Right atrium auricular region (tissue), 2 donors: ENCODE measurements at regions not wholly inside any gene's neighbourhood (a gene's known extent, or its start where the extent isn't known, plus 50 kb on each side); places are given as distances from the start of the nearest gene placed in this dataset.

Experiments
- DNase-seq: peaks from one replicate; pipeline ENCODE4 v3.0.0-alpha.2; 2019; ENCODE audit warnings: low spot score
- H3K27ac ChIP-seq, 2 donors: fragments of 200-600 bp; sonication (generic); 1 replicate in 1 of 2; 2 replicates in 1 of 2; pipeline ENCODE4 v1.5.1; 2016 to 2019
- H3K27me3 ChIP-seq, 2 donors: fragments of 200-600 bp; sonication (generic); one replicate each; pipeline versions ENCODE4 v1.5.1 to v1.6.0; 2017 to 2019
- H3K36me3 ChIP-seq: fragments of 200-600 bp; sonication (generic); one replicate; pipeline ENCODE4 v1.5.1; 2016
- H3K4me1 ChIP-seq, 2 donors: fragments of 200-600 bp; sonication (generic); one replicate each; pipeline versions ENCODE4 v1.5.1 to v1.6.0; 2017 to 2019
- H3K4me3 ChIP-seq, 2 donors: fragments of 200-600 bp; sonication (generic); 1 replicate in 1 of 2; 2 replicates in 1 of 2; pipeline ENCODE4 v1.5.1; 2017 to 2019; ENCODE audit warnings: mild to moderate bottlenecking in 1 of 2, moderate library complexity in 1 of 2
- H3K9me3 ChIP-seq, 2 donors: fragments of 200-600 bp; sonication (generic); one replicate each; pipeline ENCODE4 v1.5.1; 2019
- CTCF ChIP-seq, 2 donors: fragments of 200-600 bp; sonication (generic); IDR thresholded peaks; one replicate each; pipeline ENCODE4 v1.5.1; 2019; ENCODE audit warnings: antibody characterized with exemption in 2 of 2

GRCh38 chr14:71711125-71711524 is 221.1 kb upstream of the RGS6 start:
- Histone ChIP-seq H3K27me3 (no peaks in the 10 kb centered on the region), H3K27ac (peak overlapping the region in 1 of 2 donors; percentile 16), H3K36me3 (no peaks in the 10 kb centered on the region), H3K4me1 (peaks cover 0 to 11% of the 10 kb centered on the region in 2 donors), H3K4me3 (no peak overlapping the region), H3K9me3 (no peaks in the 10 kb centered on the region)
- TF ChIP-seq CTCF (IDR thresholded peaks at IDR 0.05) = no peak
- no peak for DNase-seq

DNA sequence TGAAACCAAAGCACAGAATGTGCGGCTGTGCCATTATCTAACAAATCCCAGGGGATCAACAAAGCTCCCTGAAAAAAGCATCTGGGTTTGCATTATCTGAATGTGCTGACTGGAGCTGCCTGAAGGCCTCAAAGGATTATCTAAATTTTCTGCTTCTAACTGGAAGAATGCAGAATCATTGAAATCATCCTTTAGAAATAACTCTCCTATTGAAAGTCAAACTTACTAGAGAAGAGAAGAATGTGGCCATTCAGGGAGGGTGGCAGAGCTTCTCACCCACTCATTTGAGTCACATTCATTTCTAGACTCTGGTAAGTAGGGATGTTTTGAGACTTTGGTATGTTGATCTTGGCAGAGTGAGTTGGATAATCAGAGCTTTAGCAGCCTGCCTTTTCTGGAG is 220.6 kb upstream of the RGS6 start:
- no peak overlapping the region for H3K4me3 ChIP-seq
- no peak for DNase-seq
- no peaks in the 10 kb centered on the region for H3K9me3 ChIP-seq
- H3K36me3 ChIP-seq = no peaks in the 10 kb centered on the region
- peak overlapping the region in 1 of 2 donors; percentile 16 for H3K27ac ChIP-seq
- no peaks in the 10 kb centered on the region for H3K27me3 ChIP-seq
- TF ChIP-seq CTCF (IDR thresholded peaks at IDR 0.05) = no peak
- H3K4me1 ChIP-seq = peaks cover 0 to 11% of the 10 kb centered on the region in 2 donors

- no peak for DNase-seq
- Histone ChIP-seq H3K27me3 (no peaks in the 10 kb centered on the region), H3K27ac (no peak overlapping the region), H3K36me3 (no peaks in the 10 kb centered on the region), H3K4me1 (peaks cover 0 to 11% of the 10 kb centered on the region in 2 donors), H3K4me3 (no peak overlapping the region), H3K9me3 (no peaks in the 10 kb centered on the region)
- TF ChIP-seq CTCF (IDR thresholded peaks at IDR 0.05) = no peak
Measured at GRCh38 chr14:71712478-71712877, 219.8 kb upstream of the RGS6 start.

DNA sequence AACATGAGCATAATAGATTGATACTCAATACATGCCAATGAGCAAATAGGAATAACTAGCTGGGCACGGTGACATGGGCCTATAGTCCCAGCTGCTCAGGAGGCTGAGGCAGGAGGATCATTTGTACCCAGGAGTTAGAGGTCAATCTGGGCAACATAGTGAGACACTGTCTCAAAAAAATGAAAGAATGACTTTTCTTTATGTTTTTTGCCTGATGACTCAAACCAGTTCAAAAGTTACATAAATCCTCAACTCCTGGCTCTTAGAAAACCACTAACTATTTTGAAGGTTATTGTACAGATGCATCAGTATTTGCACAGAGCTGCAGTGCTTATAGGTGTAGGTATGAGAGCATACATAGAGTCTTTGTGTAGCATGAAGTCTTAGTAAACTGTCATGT is 219.2 kb upstream of the RGS6 start:
- H3K27ac ChIP-seq = no peak overlapping the region
- DNase-seq = no peak
- TF ChIP-seq CTCF (IDR thresholded peaks at IDR 0.05) = no peak
- no peaks in the 10 kb centered on the region for H3K27me3 ChIP-seq
- H3K36me3 ChIP-seq = no peaks in the 10 kb centered on the region
- H3K4me1 ChIP-seq = peaks cover 0 to 11% of the 10 kb centered on the region in 2 donors
- H3K9me3 ChIP-seq = no peaks in the 10 kb centered on the region
- no peak overlapping the region for H3K4me3 ChIP-seq

DNA sequence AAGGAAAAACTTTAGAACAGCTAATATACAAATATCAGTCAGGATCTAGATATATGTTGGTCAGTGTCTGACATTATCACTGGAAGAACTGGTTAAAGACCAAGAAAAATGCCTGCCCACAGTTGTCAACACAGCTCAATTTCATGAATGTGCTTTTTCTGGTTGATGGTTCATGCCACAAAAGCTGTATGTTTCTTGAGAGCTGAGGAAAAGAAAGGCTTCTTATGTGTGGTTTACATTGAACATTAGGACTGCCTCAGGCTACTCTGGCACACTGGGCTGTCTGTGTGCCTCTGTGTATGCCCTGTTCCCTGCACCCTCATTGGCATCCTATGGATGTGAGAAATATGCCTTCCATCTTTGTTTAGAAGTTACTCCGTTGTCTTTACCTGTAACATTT is 218.8 kb upstream of the RGS6 start:
- TF ChIP-seq CTCF (IDR thresholded peaks at IDR 0.05) = no peak
- no peak overlapping the region for H3K4me3 ChIP-seq
- no peaks in the 10 kb centered on the region for H3K36me3 ChIP-seq
- H3K9me3 ChIP-seq = no peaks in the 10 kb centered on the region
- H3K27me3 ChIP-seq = no peaks in the 10 kb centered on the region
- peaks cover 0 to 11% of the 10 kb centered on the region in 2 donors for H3K4me1 ChIP-seq
- no peak for DNase-seq
- H3K27ac ChIP-seq = no peak overlapping the region

DNA sequence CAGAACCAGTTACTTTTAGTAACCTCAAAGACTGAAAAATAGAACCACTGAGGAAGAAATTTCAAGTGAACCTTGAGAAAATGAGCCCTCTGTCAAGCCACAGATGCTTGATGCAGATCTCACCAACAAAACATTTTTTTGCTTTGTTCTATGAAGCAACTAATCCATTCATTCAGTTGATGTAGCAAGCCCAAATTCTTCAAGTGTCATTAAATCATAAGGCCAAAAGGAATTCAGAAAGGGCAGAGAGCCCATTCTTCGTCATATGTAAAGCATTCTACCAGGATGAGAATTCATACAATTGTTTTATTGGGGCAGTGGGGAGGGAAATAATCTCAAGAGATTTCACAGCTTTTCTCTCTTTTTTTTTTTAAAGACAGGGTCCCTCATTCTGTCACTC is 218.0 kb upstream of the RGS6 start:
- Histone ChIP-seq H3K9me3 (no peaks in the 10 kb centered on the region), H3K27me3 (no peaks in the 10 kb centered on the region), H3K4me3 (no peak overlapping the region), H3K4me1 (peaks cover 0 to 11% of the 10 kb centered on the region in 2 donors), H3K36me3 (no peaks in the 10 kb centered on the region), H3K27ac (no peak overlapping the region)
- no peak for DNase-seq
- TF ChIP-seq CTCF (IDR thresholded peaks at IDR 0.05) = no peak
